Coronary artery (tissue), 2 donors: ENCODE measurements at regions not wholly inside any gene's neighbourhood (a gene's known extent, or its start where the extent isn't known, plus 50 kb on each side); places are given as distances from the start of the nearest gene placed in this dataset.

Experiments used
- DNase-seq: peaks from one replicate; pipeline ENCODE4 v3.0.0-alpha.2; 2017; ENCODE audit warnings: low spot score
- H3K27ac ChIP-seq, 2 donors: fragments of 200-600 bp; sonication (generic); one replicate each; pipeline ENCODE4 v1.5.1; 2016 to 2019
- H3K4me3 ChIP-seq: fragments of 200-600 bp; sonication (generic); 2 replicates; pipeline ENCODE4 v1.5.1; 2016; ENCODE audit warnings: mild to moderate bottlenecking, moderate library complexity
- TF ChIP-seq, protein P1 (sequence below): fragments of 200-600 bp; sonication (generic); IDR thresholded peaks from one replicate; pipeline ENCODE4 v1.5.1; 2019; ENCODE audit warnings: antibody characterized with exemption

GRCh38 chr12:89864411-89864810 is 155.8 kb upstream of the ATP2B1 start:
- Histone ChIP-seq H3K27ac (peak overlapping the region in 1 of 2 donors; percentile 58), H3K4me3 (no peak overlapping the region)
- DNase-seq = no peak
- TF ChIP-seq, protein P1, sequence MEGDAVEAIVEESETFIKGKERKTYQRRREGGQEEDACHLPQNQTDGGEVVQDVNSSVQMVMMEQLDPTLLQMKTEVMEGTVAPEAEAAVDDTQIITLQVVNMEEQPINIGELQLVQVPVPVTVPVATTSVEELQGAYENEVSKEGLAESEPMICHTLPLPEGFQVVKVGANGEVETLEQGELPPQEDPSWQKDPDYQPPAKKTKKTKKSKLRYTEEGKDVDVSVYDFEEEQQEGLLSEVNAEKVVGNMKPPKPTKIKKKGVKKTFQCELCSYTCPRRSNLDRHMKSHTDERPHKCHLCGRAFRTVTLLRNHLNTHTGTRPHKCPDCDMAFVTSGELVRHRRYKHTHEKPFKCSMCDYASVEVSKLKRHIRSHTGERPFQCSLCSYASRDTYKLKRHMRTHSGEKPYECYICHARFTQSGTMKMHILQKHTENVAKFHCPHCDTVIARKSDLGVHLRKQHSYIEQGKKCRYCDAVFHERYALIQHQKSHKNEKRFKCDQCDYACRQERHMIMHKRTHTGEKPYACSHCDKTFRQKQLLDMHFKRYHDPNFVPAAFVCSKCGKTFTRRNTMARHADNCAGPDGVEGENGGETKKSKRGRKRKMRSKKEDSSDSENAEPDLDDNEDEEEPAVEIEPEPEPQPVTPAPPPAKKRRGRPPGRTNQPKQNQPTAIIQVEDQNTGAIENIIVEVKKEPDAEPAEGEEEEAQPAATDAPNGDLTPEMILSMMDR = no peak

DNA sequence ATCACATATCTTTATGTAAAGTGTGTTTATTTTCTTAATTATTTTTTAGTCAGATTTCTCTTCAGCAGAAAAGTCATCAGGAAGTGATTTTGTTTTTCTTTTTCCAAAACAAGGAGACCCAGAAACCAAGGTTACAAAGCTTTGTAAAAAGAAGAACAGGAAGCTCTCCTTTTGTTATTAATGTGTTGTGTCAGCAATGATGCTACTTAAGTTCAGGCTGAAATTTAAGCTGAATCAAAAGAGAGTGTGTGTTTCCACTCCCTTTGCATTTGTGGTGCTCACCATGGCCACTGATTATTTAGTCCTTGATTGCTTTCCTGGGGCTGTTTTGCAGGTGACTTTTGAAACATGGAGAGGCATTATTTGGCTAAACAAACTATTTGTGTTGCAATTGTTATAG is 155.3 kb upstream of the ATP2B1 start:
- H3K4me3 ChIP-seq = no peak overlapping the region
- peak overlapping the region in 1 of 2 donors; percentile 58 for H3K27ac ChIP-seq
- TF ChIP-seq, protein P1 = no peak
- no peak for DNase-seq

GRCh38 chr12:89863493-89863938 is 154.9 kb upstream of the ATP2B1 start:
- no peak overlapping the region for H3K4me3 ChIP-seq
- peak overlapping the region in 1 of 2 donors; percentile 40 for H3K27ac ChIP-seq
- TF ChIP-seq, protein P1 = no peak
- DNase-seq = no peak

DNA sequence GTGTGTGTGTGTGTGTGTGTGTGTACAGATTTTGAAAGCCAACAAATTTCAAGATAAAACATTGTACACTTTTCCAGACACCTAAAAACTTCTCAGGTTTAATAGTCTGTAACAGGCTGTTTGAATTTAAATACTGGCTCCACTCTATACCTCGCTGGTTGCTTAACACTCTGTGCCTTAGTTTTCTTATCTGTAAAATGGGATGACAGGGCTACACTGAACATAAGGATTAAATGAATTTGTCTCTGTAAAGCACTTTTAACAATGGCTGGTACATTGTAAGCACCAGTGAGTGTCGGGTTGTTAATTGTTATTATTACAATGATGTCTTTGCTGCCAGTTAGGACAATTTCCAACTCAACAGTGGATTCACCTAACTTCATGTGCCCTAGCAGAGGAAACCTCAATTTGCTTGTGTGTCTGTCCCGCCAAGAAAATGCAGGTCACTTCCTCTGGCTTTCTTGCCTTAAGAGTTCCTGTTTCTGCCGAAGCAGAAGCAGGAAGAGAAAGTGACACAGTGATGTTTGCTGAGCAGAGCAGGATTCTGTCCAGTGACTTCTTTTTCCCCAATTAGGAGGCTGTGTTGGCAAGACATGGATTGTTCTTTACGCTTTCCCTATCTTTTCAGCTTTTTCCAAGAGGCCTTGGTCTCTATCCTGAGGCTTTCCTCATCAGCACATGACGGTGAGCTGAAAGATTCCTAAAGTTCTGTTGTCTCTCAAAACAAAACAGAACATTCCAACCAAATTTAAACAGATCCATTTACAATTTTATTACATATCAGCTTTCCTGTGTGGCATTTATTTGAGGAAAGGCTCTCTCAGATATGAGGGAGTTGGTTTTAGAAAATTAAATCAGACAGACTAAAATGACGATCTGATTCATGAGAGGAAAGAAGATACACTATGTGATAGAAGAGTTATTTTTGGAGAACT is 154.1 kb upstream of the ATP2B1 start:
- peak overlapping the region in 1 of 2 donors; percentile 74 for H3K27ac ChIP-seq
- no peak overlapping the region for H3K4me3 ChIP-seq
- DNase-seq = no peak
- TF ChIP-seq, protein P1 = no peak

GRCh38 chr12:89861086-89861485 is 152.4 kb upstream of the ATP2B1 start:
- TF ChIP-seq, protein P1 = no peak
- Histone ChIP-seq H3K27ac (no peak overlapping the region), H3K4me3 (no peak overlapping the region)
- DNase-seq = no peak

GRCh38 chr12:89859508-89860220 is 151.0 kb upstream of the ATP2B1 start:
- DNase-seq = no peak
- Histone ChIP-seq H3K4me3 (no peak overlapping the region), H3K27ac (no peak overlapping the region)
- TF ChIP-seq, protein P1 = no peak
